ENCODE measurements at regions not wholly inside any gene's neighbourhood (a gene's known extent, or its start where the extent isn't known, plus 50 kb on each side); places are given as distances from the start of the nearest gene placed in this dataset.
A peak's percentile ranks its signal among the peaks of the same experiment; 100 is the strongest.

- Histone ChIP-seq H2BK120ac (replicated peaks; ENCODE audit: low read depth, low read length) (no peak overlapping the region), H2BK15ac (ENCODE audit: low read length) (no peak overlapping the region), H3K18ac (ENCODE audit: extremely low read depth, low read length) (no peak overlapping the region), H3K27me3 (replicated peaks in 1 of 4; ENCODE audit: control insufficient read depth in 3 of 4, extremely low read depth in 1 of 4, insufficient read depth in 3 of 4, low read length in 3 of 4) (no peaks in the 10 kb centered on the region), H2AFZ (ENCODE audit: low read length) (no peak overlapping the region), H2BK12ac (ENCODE audit: low read depth, low read length) (no peak overlapping the region), H3K14ac (ENCODE audit: insufficient read length) (no peak overlapping the region), H3K4me3 (ENCODE audit: extremely low read depth in 1 of 4, insufficient read depth in 2 of 4, low read depth in 3 of 4, low read length in 4 of 4) (no peak overlapping the region), H3K79me2 (ENCODE audit: control insufficient read depth in 1 of 2, insufficient read depth in 2 of 2, low read length in 2 of 2) (no peaks in the 10 kb centered on the region), H3K27ac (ENCODE audit: low read depth, low read length) (no peak overlapping the region), H3K23me2 (ENCODE audit: low read depth, low read length) (no peaks in the 10 kb centered on the region), H3K9me3 (ENCODE audit: insufficient read depth in 2 of 2, low read depth in 1 of 2, low read length in 1 of 2) (peaks cover 6 to 8% of the 10 kb centered on the region in 2 experiments; a peak in 2 of 4 replicates), H3K79me1 (ENCODE audit: low read depth, low read length) (no peaks in the 10 kb centered on the region), H3K56ac (replicated peaks; ENCODE audit: insufficient read length, low read depth, low read length) (no peak overlapping the region), H2BK5ac (ENCODE audit: low read depth, low read length) (no peak overlapping the region), H3K4me2 (ENCODE audit: insufficient read depth in 1 of 2, low read depth in 2 of 2, low read length in 2 of 2) (no peak overlapping the region), H2AK5ac (ENCODE audit: low read depth, low read length) (no peak overlapping the region), H3K4me1 (replicated peaks in 1 of 4; ENCODE audit: control insufficient read depth in 3 of 4, insufficient read depth in 4 of 4, low read length in 3 of 4) (no peaks in the 10 kb centered on the region), H4K20me1 (replicated peaks in 1 of 2; ENCODE audit: control insufficient read depth in 1 of 2, insufficient read depth in 2 of 2, low read length in 2 of 2) (no peaks in the 10 kb centered on the region), H3K36me3 (ENCODE audit: control insufficient read depth in 2 of 4, insufficient read depth in 4 of 4, low read length in 3 of 4) (no peaks in the 10 kb centered on the region), H4K8ac (ENCODE audit: extremely low read depth, insufficient read depth, low read length) (no peak overlapping the region), H4K5ac (ENCODE audit: insufficient read length, low read depth, low read length) (no peak overlapping the region), H3K9ac (replicated peaks in 1 of 4; ENCODE audit: extremely low read depth in 1 of 4, low read depth in 3 of 4, low read length in 3 of 4) (no peak overlapping the region), H4K91ac (replicated peaks; ENCODE audit: insufficient read length, low read length) (no peak overlapping the region), H3K4ac (replicated peaks; ENCODE audit: insufficient read length, low read depth, low read length) (no peak overlapping the region), H2BK20ac (ENCODE audit: low read length) (no peak overlapping the region), H3K23ac (ENCODE audit: insufficient read length) (no peak overlapping the region)
- TF ChIP-seq EZH2 (IDR thresholded peaks at IDR 0.05; ENCODE audit: low read depth, low read length, severe bottlenecking) (no peak), RAD21 (IDR thresholded peaks at IDR 0.05 in 1 of 2, conservative IDR thresholded peaks at IDR 0.05 in 1 of 2; ENCODE audit: low read depth in 2 of 2, low read length in 2 of 2) (no peak), SP1 (IDR thresholded peaks at IDR 0.05; ENCODE audit: low read depth, low read length) (no peak), RNF2 (IDR thresholded peaks at IDR 0.05; ENCODE audit: borderline replicate concordance, low read depth, low read length, missing control alignments, poor library complexity, severe bottlenecking) (no peak), MAFK (IDR thresholded peaks at IDR 0.05; ENCODE audit: low read depth, low read length) (peak; percentile 59; the same call in 1 of the 2 replicates)
- FAIRE-seq: no peak
- ChIA-PET CTCF (ENCODE audit: partially characterized antibody) (interaction anchor here (2.2 kb wide), 1 partner anchor 18 kb away, joined by 5 read pairs; no protein-coding TSS in a partner anchor), POLR2A (ENCODE audit: partially characterized antibody) (no interaction called here)
- WGBS, 2 experiments (ENCODE audit: extremely low coverage in 1 of 2, insufficient coverage in 1 of 2, insufficient read length in 1 of 2, insufficient replicate concordance in 2 of 2, low coverage in 1 of 2, low lambda C conversion rate in 2 of 2, missing lambda C conversion rate in 1 of 2): 80% methylated on average over 1 of the region's 1 CpG; no CpG with 5 or more reads in 1 of the 2 experiments
- no peak for DNase-seq (ENCODE audit: low read depth in 1 of 2, low spot score in 2 of 2)
Observed at GRCh38 chr1:47612819-47613218, 175.0 kb downstream of the FOXD2 start.

Data from H1 (cell line).